ENCODE measurements at regions not wholly inside any gene's neighbourhood (a gene's known extent, or its start where the extent isn't known, plus 50 kb on each side); places are given as distances from the start of the nearest gene placed in this dataset.

GRCh38 chr18:28855524-28855923 is 678.6 kb upstream of the CDH2 start:
- no peak for TF ChIP-seq GABPA (IDR thresholded peaks at IDR 0.05; ENCODE audit: low read depth)
- TF ChIP-seq REST (IDR thresholded peaks at IDR 0.05; ENCODE audit: insufficient replicate concordance, low read depth), result no peak
- TF ChIP-seq SPI1 (IDR thresholded peaks at IDR 0.05; ENCODE audit: borderline replicate concordance, low read depth), result no peak
- no peak for TF ChIP-seq CTCF (IDR thresholded peaks at IDR 0.05; ENCODE audit: insufficient read depth, low read length)
- no peak for TF ChIP-seq POLR2AphosphoS5 (IDR thresholded peaks at IDR 0.05; ENCODE audit: low read depth)
- Histone ChIP-seq H3K27ac (replicated peaks) (no peak overlapping the region), H3K4me3 (replicated peaks; ENCODE audit: insufficient read depth, low read length) (no peak overlapping the region), H3K27me3 (ENCODE audit: insufficient read depth, poor library complexity, severe bottlenecking) (no peaks in the 10 kb centered on the region)
- DNase-seq (ENCODE audit: low read depth in 1 of 2, low spot score in 1 of 2), result no peak

GRCh38 chr18:28854964-28855363 is 678.0 kb upstream of the CDH2 start:
- no peak for DNase-seq (ENCODE audit: low read depth in 1 of 2, low spot score in 1 of 2)
- no peaks in the 10 kb centered on the region for H3K27me3 ChIP-seq (ENCODE audit: insufficient read depth, poor library complexity, severe bottlenecking)

GRCh38 chr18:28846958-28847357 is 670.0 kb upstream of the CDH2 start:
- Histone ChIP-seq H3K27me3 (ENCODE audit: insufficient read depth, poor library complexity, severe bottlenecking) (no peaks in the 10 kb centered on the region), H3K27ac (replicated peaks) (no peak overlapping the region), H3K4me3 (replicated peaks; ENCODE audit: insufficient read depth, low read length) (no peak overlapping the region)
- no peak for DNase-seq (ENCODE audit: low read depth in 1 of 2, low spot score in 1 of 2)
- TF ChIP-seq CTCF (IDR thresholded peaks at IDR 0.05; ENCODE audit: insufficient read depth, low read length) (no peak), POLR2AphosphoS5 (IDR thresholded peaks at IDR 0.05; ENCODE audit: low read depth) (no peak), REST (IDR thresholded peaks at IDR 0.05; ENCODE audit: insufficient replicate concordance, low read depth) (no peak), SPI1 (IDR thresholded peaks at IDR 0.05; ENCODE audit: borderline replicate concordance, low read depth) (no peak), GABPA (IDR thresholded peaks at IDR 0.05; ENCODE audit: low read depth) (no peak)

More at GRCh38 chr18:28854964-28855363, 678.0 kb upstream of the CDH2 start:
- no peak overlapping the region for H3K4me3 ChIP-seq (replicated peaks; ENCODE audit: insufficient read depth, low read length)
- TF ChIP-seq REST (IDR thresholded peaks at IDR 0.05; ENCODE audit: insufficient replicate concordance, low read depth) (no peak), POLR2AphosphoS5 (IDR thresholded peaks at IDR 0.05; ENCODE audit: low read depth) (no peak), CTCF (IDR thresholded peaks at IDR 0.05; ENCODE audit: insufficient read depth, low read length) (no peak), GABPA (IDR thresholded peaks at IDR 0.05; ENCODE audit: low read depth) (no peak), SPI1 (IDR thresholded peaks at IDR 0.05; ENCODE audit: borderline replicate concordance, low read depth) (no peak)
- H3K27ac ChIP-seq (replicated peaks), result no peak overlapping the region
